Osteoblast (primary cell): ENCODE measurements at regions not wholly inside any gene's neighbourhood (a gene's known extent, or its start where the extent isn't known, plus 50 kb on each side); places are given as distances from the start of the nearest gene placed in this dataset.

Experiments used
- DNase-seq: peaks from one replicate; pipeline ENCODE4 v3.0.0; 2011; ENCODE audit warnings: low spot score, mixed read lengths; ENCODE audit not compliant: insufficient read length; ENCODE audit errors: missing footprints
- H2AFZ ChIP-seq: 2 replicates; pipeline ENCODE4 v1.6.0; 2011; ENCODE audit warnings: mild to moderate bottlenecking, low read length
- H3K27ac ChIP-seq: 2 replicates; pipeline ENCODE4 v1.5.1; 2011; ENCODE audit warnings: mild to moderate bottlenecking, low read depth, low read length, moderate library complexity
- H3K27me3 ChIP-seq: 2 replicates; pipeline ENCODE4 v1.6.0; 2012; ENCODE audit warnings: mild to moderate bottlenecking, control low read depth, inconsistent platforms, low read length, moderate library complexity; ENCODE audit not compliant: insufficient read depth
- H3K36me3 ChIP-seq: 2 replicates; pipeline ENCODE4 v1.5.1; 2011; ENCODE audit warnings: mild to moderate bottlenecking, low read length, control low read depth, moderate library complexity; ENCODE audit not compliant: insufficient read depth
- H3K4me1 ChIP-seq: 2 replicates; pipeline ENCODE4 v1.5.1; 2011; ENCODE audit warnings: mild to moderate bottlenecking, low read length, control low read depth, moderate library complexity; ENCODE audit not compliant: insufficient read depth
- H3K4me2 ChIP-seq: 2 replicates; pipeline ENCODE4 v1.6.0; 2011; ENCODE audit warnings: mild to moderate bottlenecking, low read length; ENCODE audit not compliant: insufficient read depth
- H3K4me3 ChIP-seq: fragments of 200-600 bp; sonication (generic); 3 replicates; pipeline ENCODE4 v1.5.1; 2012; ENCODE audit warnings: mild to moderate bottlenecking, low read length, inconsistent platforms; ENCODE audit not compliant: insufficient read depth
- H3K79me2 ChIP-seq: 2 replicates; pipeline ENCODE4 v1.6.0; 2012; ENCODE audit warnings: mild to moderate bottlenecking, low read length, control low read depth, inconsistent platforms; ENCODE audit not compliant: insufficient read depth
- H3K9me3 ChIP-seq: 2 replicates; pipeline ENCODE4 v1.5.1; 2011; ENCODE audit warnings: low read depth, low read length, control low read depth
- H4K20me1 ChIP-seq: 2 replicates; pipeline ENCODE4 v1.6.0; 2012; ENCODE audit warnings: mild to moderate bottlenecking, low read length, control low read depth; ENCODE audit not compliant: insufficient read depth
- TF ChIP-seq, protein P1 (sequence below): IDR thresholded peaks from 2 replicates; pipeline ENCODE4 v1.5.1; 2011; ENCODE audit warnings: mild to moderate bottlenecking, low read depth, low read length, moderate library complexity; ENCODE audit errors: extremely low read depth

- Histone ChIP-seq H3K27me3 (no peaks in the 10 kb centered on the region), H3K4me3 (no peak overlapping the region), H3K27ac (no peak overlapping the region), H3K9me3 (peaks cover 2% of the 10 kb centered on the region), H3K4me2 (no peak overlapping the region), H3K4me1 (no peaks in the 10 kb centered on the region), H2AFZ (no peak overlapping the region), H3K79me2 (no peaks in the 10 kb centered on the region), H4K20me1 (no peaks in the 10 kb centered on the region), H3K36me3 (no peaks in the 10 kb centered on the region)
- TF ChIP-seq, protein P1, sequence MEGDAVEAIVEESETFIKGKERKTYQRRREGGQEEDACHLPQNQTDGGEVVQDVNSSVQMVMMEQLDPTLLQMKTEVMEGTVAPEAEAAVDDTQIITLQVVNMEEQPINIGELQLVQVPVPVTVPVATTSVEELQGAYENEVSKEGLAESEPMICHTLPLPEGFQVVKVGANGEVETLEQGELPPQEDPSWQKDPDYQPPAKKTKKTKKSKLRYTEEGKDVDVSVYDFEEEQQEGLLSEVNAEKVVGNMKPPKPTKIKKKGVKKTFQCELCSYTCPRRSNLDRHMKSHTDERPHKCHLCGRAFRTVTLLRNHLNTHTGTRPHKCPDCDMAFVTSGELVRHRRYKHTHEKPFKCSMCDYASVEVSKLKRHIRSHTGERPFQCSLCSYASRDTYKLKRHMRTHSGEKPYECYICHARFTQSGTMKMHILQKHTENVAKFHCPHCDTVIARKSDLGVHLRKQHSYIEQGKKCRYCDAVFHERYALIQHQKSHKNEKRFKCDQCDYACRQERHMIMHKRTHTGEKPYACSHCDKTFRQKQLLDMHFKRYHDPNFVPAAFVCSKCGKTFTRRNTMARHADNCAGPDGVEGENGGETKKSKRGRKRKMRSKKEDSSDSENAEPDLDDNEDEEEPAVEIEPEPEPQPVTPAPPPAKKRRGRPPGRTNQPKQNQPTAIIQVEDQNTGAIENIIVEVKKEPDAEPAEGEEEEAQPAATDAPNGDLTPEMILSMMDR, result no peak
- DNase-seq, result peak; percentile 27
Observed at GRCh38 chr2:16960579-16960978, 294.9 kb upstream of the CYRIA start.

- Histone ChIP-seq H3K36me3 (no peaks in the 10 kb centered on the region), H3K27ac (no peak overlapping the region), H3K4me1 (no peaks in the 10 kb centered on the region), H3K27me3 (no peaks in the 10 kb centered on the region), H3K9me3 (no peaks in the 10 kb centered on the region), H3K79me2 (no peaks in the 10 kb centered on the region), H2AFZ (no peak overlapping the region), H3K4me3 (no peak overlapping the region), H3K4me2 (no peak overlapping the region), H4K20me1 (no peaks in the 10 kb centered on the region)
- TF ChIP-seq, protein P1, result no peak
- no peak for DNase-seq
Observed at GRCh38 chr2:16958266-16958665, 292.6 kb upstream of the CYRIA start.

- H2AFZ ChIP-seq, result no peak overlapping the region
- H3K27ac ChIP-seq, result no peak overlapping the region
- no peaks in the 10 kb centered on the region for H4K20me1 ChIP-seq
- no peaks in the 10 kb centered on the region for H3K27me3 ChIP-seq
- TF ChIP-seq, protein P1, result no peak
- H3K4me2 ChIP-seq, result no peak overlapping the region
- no peaks in the 10 kb centered on the region for H3K36me3 ChIP-seq
- H3K4me3 ChIP-seq, result no peak overlapping the region
- no peaks in the 10 kb centered on the region for H3K4me1 ChIP-seq
- H3K79me2 ChIP-seq, result no peaks in the 10 kb centered on the region
- DNase-seq, result no peak
- peaks cover 3% of the 10 kb centered on the region for H3K9me3 ChIP-seq
Observed at GRCh38 chr2:16952805-16953204, 287.2 kb upstream of the CYRIA start.

GRCh38 chr2:16952368-16952767, 286.7 kb upstream of the CYRIA start:
- DNase-seq, result no peak
- H3K4me1 ChIP-seq, result no peaks in the 10 kb centered on the region
- no peaks in the 10 kb centered on the region for H3K79me2 ChIP-seq
- no peak overlapping the region for H3K27ac ChIP-seq
- H3K27me3 ChIP-seq, result no peaks in the 10 kb centered on the region
- no peaks in the 10 kb centered on the region for H3K36me3 ChIP-seq
- no peaks in the 10 kb centered on the region for H4K20me1 ChIP-seq
- no peak overlapping the region for H2AFZ ChIP-seq
- no peak overlapping the region for H3K4me2 ChIP-seq
- no peak overlapping the region for H3K4me3 ChIP-seq
- TF ChIP-seq, protein P1, result no peak
- H3K9me3 ChIP-seq, result peaks cover 3% of the 10 kb centered on the region
